ENCODE measurements at regions not wholly inside any gene's neighbourhood (a gene's known extent, or its start where the extent isn't known, plus 50 kb on each side); places are given as distances from the start of the nearest gene placed in this dataset.

DNA sequence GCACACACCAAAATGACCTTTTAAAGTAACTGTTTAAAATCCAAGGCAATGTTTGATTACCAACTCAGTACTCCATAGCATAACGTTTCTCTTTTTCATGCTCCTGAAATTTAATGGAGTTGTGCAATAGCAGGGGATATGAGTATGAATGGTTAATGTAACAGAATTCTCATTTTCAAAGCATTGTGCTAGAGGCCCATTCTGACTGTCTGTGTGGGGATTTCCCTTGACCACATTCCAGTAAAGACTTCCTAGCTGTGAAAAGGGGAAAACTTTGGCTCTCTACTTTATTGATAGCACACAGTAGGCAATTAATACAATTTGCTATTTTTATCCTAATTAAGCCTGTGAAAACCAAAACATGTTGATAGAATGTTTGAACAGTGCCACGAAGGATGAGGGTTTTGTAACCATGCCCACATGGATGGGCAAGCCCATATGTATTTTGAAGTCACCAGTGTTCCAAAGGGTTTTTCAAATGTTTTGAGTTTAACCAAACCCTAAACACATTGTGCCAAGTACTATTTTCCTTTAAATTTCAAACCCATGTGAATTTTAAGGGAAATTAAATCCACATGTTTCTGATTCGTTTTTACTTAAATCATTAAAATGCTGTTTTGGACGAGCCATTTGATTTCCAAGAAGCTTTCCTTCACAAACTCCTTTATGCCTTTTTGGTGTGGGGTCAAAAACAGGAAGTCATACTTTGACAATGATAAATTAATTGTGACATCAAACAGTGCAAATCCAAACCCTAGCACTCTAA lies 261.2 kb downstream of the SHOX2 start:
- TF ChIP-seq, protein P1, sequence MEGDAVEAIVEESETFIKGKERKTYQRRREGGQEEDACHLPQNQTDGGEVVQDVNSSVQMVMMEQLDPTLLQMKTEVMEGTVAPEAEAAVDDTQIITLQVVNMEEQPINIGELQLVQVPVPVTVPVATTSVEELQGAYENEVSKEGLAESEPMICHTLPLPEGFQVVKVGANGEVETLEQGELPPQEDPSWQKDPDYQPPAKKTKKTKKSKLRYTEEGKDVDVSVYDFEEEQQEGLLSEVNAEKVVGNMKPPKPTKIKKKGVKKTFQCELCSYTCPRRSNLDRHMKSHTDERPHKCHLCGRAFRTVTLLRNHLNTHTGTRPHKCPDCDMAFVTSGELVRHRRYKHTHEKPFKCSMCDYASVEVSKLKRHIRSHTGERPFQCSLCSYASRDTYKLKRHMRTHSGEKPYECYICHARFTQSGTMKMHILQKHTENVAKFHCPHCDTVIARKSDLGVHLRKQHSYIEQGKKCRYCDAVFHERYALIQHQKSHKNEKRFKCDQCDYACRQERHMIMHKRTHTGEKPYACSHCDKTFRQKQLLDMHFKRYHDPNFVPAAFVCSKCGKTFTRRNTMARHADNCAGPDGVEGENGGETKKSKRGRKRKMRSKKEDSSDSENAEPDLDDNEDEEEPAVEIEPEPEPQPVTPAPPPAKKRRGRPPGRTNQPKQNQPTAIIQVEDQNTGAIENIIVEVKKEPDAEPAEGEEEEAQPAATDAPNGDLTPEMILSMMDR (IDR thresholded peaks at IDR 0.05; ENCODE audit: borderline replicate concordance, extremely low read depth, low read length, poor library complexity, severe bottlenecking), result no peak
- TF ChIP-seq EZH2 (IDR thresholded peaks at IDR 0.05; ENCODE audit: borderline replicate concordance, low read depth, low read length, severe bottlenecking), result no peak
